GM19452 (cell line): ENCODE measurements at regions not wholly inside any gene's neighbourhood (a gene's known extent, or its start where the extent isn't known, plus 50 kb on each side); places are given as distances from the start of the nearest gene placed in this dataset.

Experiments used
- ATAC-seq: cut with Tn5 transposase; IDR thresholded peaks from one replicate; pipeline ENCODE4 v1.9.1; 2021; ENCODE audit not compliant: unreplicated experiment

DNA sequence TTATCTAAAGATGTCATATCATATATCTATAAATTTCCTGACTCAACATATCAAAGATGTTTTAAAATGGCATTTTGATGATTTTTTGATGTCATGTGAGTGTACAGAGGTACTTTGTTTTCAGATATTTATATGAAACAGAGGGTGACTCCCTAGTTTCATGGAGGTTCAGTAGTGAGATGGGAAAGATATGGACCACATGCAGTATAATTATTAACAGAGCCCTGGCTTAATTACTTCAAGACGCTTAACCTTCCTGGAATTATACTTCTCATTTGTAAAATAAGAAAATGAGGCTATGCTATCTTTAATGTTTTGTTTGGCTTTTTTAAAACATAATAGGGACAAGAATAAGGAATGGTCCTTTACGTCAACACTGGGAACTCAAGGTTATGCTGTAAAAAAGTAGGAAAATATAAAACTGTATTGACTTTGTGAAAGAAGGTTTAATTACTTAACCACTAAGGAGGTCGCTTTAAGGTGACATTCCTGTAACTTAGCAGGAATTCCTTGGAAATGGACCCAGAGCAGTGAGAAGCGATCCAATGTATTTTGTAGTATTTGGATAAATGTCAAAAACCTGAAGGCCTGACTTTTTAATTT lies 821.0 kb upstream of the IGFBP3 start:
- ATAC-seq: no peak

DNA sequence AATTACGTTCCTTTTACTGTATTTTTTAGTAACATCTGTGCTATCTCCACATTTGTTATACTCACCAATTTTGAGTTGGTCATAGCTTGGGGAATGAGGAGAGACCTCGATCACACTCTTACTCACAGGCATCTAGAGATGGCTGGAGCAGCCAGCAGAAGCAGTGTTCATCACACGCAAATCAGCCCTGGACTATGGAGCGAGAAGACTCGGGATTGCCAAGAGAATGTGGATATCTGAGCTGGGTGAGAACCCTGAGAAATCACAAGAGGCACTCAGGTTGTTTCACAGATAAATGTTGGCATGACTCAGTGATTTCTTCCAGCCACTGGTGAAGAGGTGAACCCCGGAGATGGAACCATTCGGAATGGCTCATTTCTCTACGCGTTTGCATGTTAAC lies 820.1 kb upstream of the IGFBP3 start:
- no peak for ATAC-seq

DNA sequence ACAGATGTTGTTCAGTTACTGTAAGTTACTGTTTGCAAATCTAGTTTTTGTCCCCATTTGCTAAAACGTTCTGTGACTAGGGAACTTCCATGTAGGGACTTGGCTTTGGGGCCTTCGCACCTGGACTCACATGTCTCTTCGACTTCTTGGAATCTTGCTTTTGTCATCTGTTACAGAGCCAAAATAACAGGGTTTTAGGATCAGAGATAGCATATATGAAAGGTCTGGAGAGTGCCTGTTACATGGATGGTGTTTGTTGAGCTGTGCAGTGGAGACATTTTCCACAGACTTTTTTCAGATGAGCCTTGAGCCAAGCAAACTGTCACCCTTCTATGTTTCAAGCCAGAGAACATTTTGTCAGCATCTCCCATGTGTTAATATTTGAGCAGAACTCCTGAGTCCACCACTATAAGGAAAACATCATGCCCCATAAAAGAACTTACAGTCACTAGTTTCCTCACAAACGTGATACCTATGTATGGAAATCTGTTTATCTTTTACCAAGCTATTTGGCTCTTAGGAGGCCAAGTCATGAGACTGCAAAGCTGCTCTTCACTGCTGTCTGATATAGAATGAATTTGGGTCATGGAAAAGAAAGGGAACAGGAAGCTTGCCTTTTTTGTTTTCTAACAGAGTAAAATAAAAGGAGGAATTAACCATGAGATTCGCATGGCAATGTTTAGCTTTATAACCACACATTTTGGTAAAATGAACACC lies 818.6 kb upstream of the IGFBP3 start:
- ATAC-seq: no peak

DNA sequence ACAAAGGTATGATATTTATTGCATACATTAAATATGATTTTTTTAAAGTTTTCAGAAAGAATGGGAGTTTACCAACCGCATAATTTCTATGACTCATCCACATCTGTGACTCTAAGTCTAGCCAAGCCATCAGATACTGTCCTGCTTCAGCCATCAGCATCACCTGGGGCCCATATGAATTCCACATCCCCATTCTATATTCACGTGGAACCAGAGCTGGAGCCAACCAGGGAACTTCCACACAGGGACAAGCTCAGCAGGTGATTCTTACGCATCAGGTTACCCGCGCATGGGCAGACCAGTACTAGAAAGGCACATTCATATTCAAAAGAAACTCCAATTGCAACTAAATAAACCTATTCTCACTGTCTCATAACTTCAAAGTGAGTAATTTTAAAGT lies 817.7 kb upstream of the IGFBP3 start:
- no peak for ATAC-seq

DNA sequence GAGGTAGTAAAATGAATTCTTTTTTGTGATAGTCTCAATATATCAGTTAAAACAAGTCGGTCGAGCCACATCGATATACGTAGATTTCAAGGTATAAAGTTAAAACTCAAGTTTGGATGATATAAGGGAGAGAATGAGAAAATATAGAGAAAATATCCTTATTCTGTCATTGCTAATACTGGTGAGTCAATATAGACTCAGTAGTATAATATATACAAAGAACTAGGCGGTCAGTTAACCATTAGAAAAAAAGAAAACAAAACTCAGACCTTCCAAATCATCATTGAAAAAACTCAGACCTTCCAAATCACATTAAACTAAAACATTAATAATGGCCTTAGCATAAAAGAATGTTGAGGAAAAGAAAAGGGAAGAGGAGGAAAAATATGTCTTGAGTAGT lies 817.1 kb upstream of the IGFBP3 start:
- no peak for ATAC-seq

DNA sequence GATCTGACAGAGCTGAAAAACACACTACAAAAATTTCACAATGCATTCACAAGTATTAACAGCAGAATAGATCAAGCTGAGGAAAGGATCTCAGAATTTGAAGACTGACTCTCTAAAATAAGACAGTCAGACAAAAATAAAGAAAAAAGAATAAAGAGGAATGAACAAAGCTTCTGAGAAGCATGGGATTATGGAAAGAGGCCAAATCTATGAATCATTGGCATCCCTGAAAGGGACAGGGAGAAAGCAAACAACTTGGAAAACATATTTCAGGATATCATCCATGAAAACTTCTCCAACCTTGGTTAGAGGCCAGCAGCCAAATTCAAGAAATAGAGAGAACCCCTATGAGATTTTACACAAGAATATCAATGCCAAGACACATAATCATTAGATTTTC lies 804.8 kb upstream of the IGFBP3 start:
- ATAC-seq: no peak

DNA sequence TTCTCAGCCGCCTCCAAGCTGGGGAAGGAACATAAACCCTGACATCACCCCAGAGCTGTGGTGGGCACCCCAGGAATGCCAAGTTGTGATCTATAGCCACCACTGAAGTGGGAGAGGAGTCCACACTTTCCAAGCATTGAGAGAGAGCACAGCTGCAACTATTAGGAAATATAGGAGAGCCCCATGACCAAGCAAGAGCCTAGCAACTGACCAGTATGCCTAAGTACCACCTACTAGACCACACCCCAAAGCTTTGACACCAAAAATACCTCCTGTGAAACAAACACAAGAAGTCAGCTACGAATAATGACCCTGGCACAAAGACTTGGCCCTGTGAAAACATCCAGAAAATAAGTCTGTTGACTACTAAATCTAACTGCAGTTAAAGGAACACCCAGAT lies 804.1 kb upstream of the IGFBP3 start:
- no peak for ATAC-seq

DNA sequence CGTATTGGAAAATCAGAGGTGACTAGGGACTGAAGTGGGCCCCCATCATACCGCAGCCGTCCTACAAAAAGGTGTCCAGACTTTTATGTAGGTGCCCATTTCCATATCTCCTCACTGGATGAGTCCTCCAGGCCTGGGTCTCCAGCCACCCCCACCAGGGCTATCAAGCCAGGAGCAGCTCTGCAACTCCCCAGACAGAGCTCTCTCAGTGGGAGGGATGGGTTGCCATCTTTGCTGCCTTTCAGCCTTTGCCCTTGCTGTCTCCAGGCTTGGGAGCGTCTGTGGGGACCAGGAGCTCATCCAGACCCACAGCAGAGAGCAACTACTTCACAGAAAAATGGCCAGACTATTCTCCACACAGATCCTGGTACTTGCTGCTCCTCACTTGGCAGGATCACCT lies 802.7 kb upstream of the IGFBP3 start:
- ATAC-seq: no peak

DNA sequence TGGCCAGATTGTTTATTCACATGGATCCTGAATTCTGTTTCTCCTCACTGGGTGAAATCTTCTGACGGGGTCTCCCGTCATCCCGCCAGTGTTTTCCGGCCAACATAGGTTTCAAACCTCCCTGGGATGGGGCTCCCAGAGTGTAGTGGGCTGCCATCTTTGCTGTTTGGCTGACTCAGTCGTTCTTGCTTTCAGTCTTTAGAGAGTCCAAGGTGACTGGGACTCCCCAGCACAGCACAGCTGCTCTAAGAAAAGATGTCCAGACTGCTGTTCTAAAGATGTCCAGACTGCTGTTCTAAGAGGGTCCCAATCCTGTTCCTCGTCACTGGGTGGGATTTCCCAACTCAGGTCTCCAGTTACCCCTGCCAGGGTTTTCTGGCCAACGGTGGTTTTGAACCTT lies 801.9 kb upstream of the IGFBP3 start:
- no peak for ATAC-seq

DNA sequence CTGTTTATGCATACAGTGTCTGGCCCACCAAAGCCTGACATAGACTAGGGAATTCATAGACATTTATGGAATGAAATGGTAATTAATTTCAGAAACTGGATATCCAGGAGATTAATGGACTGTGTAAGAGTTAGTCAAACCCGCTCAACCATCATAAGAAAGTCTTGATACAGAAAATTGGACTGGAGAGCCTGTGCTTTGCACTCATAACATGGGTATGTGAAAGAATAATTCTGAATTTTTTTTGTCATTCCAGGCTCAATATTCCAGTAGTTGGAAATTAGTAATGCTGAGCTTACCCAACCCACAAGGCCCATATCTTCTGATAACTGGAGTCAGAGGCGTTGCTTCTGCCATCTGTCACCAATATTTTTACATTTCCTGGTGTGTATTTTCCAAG lies 799.7 kb upstream of the IGFBP3 start:
- no peak for ATAC-seq

DNA sequence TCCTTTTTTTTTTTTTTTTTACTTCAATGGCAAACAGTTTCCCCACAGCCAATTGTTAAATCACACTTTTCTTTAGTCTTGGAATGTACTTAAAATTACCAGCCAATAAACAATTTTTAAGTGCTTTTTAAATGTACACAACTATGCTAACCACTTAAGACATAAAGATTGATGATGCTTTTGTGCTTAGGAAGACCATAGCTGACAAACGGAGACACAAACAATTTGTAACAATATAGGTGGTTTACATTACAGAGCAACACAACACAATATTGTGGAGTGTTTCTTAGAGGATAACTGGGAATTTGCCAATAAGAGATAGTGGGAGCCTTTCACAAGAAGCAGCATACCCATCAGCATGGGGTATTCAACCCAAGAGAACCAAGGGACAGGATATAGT lies 798.5 kb upstream of the IGFBP3 start:
- no peak for ATAC-seq

DNA sequence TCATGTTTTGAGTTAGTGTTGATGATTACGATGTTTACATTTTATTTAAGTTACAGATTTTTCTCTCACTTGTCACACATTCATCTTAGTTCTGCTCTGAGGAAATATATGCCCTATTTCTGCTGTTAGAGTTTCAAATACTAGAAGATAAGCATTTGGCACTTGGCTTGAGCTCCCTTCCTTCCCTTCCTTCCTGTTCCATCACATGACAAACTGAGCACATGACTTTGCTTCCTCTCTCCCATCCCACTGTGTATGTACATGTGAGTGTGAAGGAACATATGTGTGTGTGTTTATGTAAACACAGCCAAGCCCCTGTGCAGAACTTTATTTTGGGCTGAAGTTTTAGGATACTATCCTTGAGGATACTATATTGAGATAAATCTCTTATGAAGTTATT lies 795.9 kb upstream of the IGFBP3 start:
- no peak for ATAC-seq

DNA sequence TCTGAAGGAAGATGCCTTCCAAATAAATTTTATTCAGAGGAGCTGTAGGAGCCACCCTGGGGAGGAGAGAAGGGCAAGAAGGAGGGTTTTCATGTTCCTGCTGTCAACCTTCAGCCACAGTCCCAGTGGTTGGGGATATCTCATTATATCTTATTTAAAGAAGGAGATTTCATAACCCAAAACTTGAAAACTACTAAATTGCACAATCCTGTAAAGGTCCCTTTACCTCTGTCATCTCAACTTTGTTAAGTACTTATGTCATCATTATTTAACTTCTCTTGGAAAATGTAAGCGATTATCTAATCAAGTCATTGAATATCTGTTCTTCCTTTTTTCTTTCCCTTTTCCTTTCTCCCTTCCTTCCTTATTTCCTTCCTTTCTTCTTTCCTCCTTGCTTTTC lies 794.5 kb upstream of the IGFBP3 start:
- no peak for ATAC-seq

DNA sequence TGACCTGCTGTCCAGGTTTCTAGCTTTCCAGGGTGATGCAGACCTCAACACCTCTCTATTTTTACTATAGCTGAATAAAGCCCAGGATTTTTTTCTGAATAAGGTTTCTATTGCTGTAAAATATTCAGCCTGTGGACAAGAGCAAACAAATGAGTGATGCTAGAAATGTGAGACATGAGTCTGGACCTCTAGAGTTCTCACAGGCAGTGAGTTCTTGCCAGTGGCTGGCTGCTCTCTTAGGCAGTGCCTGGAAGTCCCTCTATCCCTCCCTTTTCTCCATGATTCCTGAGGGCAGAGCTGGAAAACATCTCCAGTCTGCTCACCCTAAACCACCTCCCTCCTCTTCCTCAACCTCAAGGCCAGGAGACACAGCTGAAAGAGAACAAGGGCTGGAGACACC lies 793.8 kb upstream of the IGFBP3 start:
- ATAC-seq: no peak

DNA sequence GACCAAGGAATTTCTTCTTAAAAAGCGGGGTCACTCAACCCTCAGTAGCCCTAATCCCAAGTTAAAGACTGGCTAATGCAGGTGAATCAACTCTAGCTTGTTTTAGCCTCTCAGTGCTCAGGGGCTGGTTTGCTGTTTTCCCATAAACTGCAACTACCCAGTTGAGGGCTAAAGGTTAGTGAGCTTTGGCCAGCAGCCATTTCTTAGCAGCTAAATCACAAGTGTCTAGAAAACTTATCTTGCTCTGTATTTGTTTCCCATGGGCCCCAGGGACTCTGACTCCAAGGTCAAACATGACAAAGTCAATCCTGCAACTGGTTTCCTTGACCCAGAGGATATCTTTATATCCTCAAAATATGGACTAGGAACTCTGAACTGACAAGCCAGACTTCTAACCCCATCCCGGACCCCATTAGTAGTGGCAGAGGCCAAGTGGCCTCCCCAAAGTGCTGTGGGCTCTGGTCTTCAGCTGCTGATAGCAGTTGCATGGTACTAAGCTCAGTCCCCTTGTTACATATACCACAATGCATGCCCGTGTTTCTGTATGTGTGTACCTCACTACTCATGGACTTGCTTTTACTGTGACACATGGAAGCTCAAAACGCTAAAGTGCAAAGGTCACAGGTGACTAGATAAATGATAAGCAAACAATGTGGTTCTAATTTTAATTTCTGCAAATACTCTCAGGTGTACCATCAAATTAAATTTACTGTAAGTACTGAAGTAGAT lies 793.0 kb upstream of the IGFBP3 start:
- ATAC-seq: no peak

DNA sequence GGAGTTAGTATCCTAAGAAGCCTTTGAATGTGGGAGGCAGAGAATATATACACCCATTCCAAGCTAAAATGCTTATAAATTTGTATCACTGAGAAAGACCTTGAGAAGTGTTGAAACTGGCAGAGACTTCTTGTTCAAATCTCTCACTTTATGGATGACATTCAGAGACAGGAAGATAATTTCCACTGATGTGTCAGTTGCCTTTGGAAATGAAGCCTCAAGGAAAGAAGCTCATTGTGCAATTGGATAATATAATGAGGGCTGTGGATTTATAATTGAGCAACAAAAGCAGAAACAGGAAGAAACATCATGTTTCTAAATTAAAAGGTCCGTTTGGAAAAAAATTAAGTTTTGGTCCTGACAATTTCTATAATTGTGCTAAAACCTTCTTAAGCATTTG lies 789.9 kb upstream of the IGFBP3 start:
- no peak for ATAC-seq

DNA sequence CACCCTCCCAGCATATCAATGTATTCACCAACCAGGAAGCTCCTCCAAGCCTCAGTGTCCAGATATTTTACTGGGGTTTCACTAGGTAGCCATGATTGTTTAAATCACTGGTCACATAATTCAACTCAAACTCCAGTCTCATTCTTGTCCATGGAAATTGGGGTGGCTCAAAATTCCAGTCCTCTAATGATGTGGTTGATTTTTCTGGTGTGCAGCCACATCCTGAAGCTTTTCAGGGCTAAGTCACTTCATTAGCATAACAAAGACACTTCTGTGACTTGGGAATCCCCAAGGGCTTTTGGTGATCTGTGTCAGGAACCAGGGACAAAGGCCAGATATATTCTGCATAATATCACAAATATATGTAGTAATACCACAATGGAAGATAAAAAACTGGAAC lies 786.9 kb upstream of the IGFBP3 start:
- ATAC-seq: no peak

DNA sequence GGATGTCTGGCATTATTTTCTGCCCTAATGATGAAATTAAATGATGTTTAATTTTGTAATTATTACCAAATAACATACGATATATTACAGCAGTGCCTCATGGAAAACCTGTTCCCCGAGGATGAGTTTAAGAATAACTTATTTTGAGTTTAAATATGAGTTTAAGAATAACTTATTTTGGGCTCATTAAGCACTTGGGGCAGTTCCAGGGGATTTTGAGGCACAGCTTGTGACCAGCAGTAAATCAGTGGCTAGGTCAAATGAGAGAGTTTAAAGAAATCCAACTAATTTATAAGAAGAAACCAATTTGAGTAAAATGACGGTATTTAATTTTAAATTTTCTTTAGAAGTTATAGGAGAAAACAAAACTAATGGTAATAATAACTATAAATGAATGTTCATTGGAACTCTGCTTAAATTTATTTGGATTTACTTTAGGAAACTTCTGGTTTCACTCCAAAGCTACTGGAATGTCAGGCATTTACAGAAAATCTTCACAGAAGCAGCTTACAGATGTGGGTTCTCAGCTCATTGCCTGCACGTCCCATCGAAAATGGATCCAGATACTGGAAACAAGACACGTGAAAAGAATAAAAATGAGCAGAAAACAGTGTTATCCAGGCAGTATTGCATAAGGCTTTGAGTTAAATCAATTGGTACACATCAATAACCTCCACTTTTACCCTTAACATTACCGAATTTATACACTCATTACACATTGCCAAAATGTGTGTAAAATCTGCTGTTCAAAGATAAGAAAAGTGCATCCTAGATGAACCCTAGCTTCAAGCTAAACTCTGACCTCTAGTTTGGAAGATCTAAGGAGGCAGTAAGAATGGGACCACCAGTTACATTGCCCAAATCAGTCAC lies 784.5 kb upstream of the IGFBP3 start:
- no peak for ATAC-seq

DNA sequence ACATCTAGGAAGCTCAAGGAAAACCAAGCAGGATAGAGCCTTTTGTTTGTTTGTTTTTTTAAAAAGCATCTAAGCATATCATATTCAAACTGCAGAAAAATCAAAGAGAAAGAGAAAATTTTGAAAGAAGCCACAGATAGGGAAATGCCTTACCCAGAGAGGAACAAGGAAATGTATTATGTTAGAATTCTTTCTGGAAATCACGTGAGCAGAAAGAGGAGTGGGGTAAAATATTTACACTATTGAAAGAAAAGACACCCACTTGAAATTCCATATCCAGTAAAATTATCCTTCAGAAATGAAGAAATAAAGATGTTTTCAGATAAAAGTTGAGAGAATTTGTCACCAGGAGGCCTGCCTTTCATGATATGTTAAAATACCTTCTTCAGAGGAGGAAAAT lies 775.7 kb upstream of the IGFBP3 start:
- no peak for ATAC-seq

DNA sequence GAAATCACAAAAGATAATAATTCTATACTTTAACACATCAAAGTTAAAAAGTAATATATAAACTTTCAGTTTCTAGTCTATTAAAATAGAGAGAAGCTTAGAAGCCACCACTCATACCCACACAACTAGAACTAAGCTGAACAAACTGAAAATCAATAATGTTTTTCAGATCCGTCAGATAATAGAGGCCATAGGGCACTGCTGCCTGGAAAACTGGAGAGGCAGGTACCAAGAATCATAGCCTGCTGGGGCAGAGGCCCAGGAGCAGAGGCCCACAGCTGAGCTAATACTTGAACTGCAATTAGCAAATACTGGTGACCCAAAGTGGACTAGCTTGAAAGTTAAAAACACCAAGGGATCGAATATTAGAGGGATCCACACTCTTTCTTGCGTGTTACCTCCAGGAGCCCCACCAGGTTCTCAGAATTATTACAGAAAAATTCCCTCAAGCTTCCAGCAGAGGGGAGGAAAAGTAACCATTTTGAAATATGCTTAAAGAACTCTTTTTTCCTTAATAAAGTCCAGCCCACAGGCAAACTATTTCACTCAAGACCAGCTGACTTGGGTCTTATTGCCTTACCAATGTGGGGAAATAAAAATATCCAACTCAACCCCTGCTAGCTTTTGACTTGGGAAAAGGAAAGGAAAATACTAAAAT lies 774.1 kb upstream of the IGFBP3 start:
- no peak for ATAC-seq

DNA sequence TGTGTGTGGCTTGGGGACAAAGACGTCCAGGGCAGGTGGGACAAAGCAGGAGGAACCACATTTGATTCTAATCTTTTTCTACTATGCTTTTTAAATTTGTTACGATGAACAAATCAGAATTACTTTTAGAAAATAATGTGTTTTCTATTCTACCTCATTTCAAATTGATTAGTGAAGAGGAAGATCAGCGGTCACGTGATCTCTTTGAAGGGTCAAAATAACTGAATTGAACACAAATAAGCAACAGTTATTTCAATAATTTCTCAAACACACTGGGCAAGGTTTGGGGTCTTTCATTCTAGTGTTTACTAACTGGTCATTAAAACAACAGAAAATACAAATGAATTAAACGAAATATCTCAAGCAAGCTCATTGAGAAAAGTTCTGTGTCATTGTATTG lies 773.0 kb upstream of the IGFBP3 start:
- ATAC-seq: no peak
